ENCODE measurements at regions not wholly inside any gene's neighbourhood (a gene's known extent, or its start where the extent isn't known, plus 50 kb on each side); places are given as distances from the start of the nearest gene placed in this dataset.

DNA sequence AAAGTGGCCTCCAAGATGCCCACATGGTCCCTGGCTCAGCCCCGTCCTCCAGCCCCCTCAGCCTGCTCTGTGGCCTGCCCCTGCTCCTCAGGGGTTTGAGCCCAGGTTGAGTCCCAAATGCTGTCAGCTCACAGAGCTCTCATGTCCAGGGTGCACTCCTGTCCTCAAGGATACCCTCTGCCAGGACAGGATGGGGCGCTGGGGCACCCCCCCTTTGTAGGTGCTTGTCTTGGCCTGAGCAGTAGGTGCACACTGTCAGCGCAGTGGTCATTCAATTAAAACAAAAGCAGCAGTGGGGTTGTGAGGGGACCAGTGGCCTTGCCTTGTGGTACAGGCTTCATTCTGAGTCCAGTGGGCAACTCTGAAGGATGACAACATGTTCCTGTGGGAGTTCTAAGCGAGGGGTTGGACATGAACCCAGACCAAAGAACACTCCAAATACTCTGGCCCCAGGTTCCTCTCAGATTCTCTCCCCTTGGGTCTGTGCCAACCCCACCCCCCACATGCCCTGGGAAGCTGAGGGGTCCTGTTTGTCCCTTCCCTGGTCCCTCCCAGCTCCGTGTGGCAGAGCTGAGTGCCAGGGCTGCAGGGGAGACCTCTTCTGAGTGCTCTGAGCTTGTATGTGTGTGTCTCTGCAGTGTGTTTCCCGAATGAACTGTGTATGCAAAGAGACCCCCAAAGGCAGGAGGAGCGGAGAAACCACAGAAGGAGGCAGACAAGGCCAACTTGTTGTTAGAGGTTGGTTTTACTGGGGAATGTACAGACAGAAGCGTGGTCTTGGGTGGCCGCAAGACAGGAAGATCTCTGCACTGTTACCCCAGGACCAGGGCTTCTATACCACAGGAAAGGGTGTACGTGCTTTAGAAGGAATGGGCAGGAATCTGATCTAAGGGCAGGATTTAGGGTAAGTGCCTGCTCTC lies 155.6 kb upstream of the HS6ST1 start:
- DNase-seq = no peak

DNA sequence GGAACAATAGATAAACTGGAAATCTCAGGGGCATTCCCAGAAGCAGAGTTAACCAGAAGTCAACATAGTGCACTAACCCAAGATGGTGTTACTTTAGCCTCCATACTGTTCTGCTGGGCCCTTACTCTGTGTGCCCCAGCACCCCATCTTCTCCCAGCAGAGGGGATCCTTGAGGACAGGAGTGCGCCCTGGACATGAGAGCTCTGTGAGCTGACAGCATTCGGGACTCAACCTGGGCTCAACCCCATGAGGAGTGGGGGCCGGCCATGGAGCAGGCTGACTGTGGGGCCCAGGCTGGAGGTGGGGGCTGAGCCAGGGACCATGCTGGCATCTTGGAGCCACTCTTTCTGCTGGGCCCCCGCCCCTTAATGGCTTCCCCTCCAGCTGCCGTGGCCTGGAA lies 156.3 kb upstream of the HS6ST1 start:
- DNase-seq = no peak

DNA sequence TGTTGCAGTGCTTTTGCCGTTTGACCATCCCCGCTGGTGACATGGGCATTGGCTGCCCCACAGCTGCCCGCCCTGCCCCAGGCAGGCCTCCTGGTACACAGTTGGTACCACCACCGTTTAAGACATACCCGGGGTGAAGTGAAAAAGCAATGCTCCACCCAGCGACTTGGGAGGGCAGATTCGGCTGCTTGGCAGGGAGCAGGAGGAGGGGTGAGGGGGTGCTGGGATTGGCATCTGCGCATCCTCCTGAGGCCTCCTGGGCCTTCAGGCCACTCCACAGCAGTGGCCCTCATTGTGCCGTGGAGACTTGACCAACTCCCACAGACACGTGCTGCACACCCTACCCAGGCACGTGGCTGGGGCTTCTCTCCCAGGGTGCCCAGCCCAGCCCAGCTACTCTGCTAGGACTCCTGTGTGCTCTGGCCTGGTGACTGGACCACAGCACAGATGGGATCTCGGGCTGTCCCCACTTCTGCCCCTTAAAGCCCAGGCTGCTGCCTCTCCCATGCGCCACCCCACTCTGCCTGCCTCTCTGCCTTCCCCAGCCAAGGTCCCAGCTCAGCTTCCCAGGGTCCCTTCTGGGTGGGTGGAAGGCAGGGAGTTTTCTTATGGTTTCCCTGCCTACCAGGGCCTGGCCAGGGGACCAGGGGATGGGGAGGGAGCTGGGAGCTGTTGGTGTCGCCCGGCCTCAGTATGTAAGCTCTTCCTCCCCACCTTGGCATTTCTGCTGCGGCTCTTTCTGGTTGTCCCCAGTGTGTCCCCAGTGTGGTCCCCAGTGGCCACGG lies 157.0 kb upstream of the HS6ST1 start:
- DNase-seq = no peak

DNA sequence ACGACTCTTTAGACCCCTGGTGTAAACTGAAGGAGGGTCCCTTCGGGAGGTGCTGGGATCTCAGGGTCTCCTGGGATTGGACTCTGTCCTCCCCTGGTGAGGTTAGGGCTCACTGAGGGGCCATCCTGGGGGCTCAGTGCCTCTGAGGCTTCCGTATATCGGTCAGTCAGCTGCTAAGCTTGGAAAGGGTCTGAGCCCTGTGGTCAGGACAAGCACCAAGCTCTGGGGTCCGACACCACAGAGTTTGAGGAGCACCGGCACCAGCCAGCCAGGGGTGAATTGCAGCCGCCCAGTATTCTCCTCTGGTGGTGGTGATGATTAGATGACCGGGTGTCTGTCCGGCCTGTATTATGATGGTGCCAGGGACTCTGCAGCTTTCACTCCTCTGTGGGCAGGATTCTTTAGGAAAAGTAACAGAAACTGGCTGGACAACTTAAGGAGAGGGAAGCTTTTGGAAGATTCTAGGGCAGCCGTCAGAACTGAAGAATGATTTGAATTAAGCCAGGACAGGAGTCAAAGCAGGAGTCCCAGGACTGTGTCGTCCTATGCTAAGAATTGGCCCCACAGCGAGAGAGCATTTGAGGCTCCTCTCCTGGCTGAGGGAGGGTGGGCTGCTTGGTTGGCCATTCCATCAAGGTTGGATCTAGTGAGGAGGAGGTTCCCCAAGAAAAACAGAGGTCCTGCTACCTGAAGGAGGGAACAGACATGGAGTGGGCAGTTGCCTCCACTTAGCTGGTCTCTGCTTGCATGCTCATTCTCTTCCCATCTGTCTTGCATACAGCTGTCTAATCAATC lies 158.6 kb upstream of the HS6ST1 start:
- no peak for DNase-seq

DNA sequence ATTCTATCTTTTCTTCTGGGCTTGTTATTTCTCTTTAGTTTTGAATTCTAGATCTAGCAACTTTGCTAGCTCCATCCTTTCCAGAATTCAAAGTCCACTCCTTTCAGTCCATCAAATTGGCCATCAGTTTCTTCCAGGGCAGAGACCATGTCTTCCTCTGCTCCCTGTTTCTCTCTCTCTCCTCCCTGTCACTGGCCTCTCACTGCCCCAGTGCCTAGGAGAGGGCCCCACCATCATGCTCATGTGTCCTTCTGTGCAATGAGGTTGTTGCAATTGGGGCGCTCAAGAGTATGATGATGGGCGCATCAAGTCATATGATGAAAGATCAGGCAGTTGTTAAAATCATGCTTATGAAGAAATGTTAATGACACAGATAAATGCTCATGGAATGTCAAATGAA lies 159.2 kb upstream of the HS6ST1 start:
- no peak for DNase-seq

DNA sequence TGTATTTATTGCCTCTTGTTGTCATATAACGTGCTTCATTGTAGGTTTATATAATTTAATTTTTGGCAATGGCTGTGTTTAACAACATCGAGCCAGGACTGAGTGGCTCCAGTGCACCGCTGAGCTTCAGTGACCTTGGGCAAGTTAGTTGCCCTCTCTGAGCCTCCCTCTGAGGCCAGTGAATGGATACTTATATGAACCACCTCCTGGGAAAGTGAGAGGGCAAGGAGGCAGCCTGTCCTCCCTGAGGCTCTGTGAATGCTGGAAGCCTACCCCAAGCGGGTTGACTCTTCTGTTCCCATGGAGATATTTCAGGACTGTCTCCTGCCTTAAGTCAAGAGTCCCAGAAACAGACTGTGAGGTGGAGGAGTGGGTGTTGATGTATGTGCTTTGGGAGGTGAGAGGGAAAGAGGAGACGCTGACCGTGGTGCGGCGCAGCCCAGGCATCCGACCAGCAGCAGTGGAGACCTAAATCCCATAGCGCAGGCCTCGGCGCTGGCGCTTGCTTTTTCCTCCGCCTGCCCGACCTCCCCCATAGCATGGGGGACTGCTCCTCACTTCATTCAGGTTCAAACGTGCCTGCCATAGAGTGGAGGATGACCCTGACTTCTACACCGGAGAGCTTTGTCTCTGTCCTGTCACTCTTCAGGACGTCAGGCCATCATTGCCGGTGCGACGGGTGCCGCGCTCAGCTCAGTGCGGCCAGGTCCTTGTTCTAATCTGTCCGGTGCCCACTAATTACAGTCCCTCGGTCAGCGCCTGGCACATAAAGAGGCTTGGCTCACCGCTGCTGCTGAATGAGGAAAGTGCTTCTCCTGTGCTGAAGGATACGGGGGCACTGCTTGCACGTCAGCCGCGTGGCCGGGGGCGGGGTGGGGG lies 167.3 kb upstream of the HS6ST1 start:
- DNase-seq = no peak

DNA sequence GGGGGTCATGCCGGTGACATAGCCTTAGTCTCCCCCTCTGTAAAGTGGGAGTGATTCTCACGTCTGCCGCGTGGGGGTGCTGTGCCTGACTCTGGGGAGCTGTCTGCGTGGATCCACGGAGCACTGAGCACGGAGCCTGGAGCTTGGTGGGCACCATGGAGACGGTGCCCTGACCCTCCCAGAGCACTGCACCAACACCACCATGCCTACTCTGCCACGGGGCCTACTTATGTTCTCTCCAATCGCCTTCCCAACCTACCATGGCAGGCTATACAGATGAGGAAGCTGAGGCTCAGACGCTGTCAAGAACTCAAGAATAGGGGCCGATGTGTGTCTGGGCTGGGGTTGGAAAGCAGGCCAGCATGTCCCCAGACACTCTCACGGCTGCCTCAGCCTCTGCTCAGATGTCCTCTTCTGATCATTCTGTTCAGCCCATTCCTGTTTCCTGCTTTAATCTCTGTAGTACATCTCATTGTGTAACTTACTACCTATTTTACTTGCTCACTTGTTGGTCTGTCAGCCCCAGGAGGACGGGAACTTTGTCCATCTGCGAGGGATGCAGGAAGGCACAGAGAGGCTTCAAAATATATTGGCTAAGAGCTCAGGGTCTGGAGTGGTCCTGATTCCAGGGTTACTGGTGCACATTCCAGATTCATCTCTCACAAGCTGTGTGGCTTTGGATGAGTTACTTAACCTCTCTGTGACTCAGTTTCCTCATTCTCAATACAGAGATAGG lies 168.1 kb upstream of the HS6ST1 start:
- DNase-seq = no peak

DNA sequence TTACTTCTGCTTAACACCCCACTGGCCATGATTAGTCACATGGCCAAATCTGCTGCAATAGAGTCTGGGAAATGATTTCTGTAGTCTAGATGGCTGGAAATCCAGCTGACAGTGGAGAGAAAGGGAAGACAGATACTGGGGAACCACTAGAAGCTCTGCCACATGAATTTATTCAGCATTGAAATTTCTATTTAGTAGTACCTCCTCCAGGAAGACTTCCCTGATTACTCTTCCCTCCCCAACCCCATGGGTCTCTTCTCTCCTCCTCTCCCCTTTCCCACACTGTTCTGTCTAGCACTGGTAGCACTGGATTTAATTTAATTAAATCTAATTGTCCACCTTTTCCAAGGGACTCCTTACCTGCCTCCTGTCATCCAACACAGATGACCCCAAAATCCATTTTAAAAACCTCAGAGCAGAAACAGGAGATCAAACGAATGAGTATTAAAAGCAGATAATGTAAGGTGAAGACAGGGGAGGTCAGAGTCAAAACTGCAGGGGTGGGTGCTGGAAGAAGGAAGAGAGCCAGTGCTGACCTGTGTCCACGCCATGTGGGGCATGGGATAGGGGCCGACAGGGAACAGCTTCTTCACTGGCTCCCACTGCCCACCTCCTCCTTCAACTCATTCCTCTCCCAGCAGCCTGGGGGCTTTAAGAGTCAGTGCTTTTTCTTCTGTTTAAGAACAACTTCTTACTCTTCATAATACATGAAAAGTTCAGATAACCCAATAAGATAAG lies 169.2 kb upstream of the HS6ST1 start:
- no peak for DNase-seq

DNA sequence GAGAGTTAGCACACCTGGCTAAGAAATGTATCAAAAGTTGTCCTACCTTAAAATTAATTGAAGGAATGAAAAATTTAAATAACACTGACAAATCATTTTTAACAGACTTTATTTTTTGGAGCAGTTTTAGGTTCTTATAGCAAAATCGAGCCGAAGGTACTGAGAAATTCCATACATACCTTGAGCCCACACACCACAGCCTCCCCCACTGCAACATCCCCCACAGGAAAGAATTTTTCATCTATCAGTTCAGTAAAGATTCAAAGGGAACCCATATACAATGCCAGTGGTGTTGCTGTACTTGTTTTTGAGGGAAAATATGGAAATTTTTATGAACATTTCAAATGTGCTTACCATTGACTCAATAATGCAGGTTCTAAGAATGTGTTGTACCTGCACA lies 169.8 kb upstream of the HS6ST1 start:
- no peak for DNase-seq

DNA sequence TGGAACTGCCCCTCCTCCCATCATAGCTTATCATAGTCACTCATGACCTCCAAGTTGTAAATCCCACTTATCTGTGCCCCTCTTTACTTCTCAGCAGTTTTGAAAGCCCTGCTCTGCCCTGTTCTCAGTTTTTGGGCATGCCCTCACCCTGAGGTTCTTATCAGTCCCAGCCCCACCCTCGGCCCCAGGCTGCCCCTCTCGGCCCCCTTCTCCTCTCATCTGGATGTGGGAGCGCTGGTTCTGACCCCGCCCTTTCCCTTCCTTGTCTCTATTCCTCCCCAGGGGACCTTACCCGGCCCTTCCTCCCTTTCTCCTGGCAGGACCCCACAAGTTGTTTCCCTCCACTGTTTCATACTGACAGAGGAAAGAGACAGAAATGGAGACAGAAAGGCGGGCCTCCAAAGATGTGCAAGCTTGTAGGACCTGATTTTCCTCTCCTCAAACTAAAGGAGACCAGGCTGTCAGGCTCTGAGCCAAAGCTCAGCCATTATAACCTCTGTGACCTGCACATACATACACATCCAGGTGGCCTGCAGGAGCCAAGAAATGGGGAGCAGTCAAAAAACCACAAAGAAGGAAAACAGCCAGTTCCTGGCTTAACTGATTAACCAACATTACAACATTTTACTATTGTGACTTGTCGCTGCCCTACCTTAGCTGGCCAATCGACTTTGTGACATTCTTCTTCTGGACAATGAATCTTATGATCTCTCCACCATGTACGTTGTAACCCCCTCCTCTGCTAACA lies 171.0 kb upstream of the HS6ST1 start:
- DNase-seq = no peak

DNA sequence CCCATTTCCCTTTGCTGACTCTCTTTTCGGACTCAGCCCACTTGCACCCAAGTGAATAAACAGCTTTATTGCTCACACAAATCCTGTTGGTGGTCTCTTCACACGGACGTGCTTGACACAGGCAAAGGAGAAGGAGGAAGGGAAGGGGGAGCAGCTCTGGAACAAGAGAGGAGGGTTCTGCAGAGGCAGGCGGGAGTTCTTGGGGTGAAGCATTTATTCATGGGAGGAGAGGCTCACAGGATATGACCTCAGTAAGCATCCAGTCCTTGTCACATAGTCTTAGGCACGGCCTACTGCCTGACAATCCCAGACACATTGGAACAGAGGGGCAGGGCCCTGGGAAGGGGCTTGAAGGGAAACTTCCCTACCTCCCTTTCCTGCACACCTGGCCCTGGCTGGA lies 171.7 kb upstream of the HS6ST1 start:
- DNase-seq = no peak

DNA sequence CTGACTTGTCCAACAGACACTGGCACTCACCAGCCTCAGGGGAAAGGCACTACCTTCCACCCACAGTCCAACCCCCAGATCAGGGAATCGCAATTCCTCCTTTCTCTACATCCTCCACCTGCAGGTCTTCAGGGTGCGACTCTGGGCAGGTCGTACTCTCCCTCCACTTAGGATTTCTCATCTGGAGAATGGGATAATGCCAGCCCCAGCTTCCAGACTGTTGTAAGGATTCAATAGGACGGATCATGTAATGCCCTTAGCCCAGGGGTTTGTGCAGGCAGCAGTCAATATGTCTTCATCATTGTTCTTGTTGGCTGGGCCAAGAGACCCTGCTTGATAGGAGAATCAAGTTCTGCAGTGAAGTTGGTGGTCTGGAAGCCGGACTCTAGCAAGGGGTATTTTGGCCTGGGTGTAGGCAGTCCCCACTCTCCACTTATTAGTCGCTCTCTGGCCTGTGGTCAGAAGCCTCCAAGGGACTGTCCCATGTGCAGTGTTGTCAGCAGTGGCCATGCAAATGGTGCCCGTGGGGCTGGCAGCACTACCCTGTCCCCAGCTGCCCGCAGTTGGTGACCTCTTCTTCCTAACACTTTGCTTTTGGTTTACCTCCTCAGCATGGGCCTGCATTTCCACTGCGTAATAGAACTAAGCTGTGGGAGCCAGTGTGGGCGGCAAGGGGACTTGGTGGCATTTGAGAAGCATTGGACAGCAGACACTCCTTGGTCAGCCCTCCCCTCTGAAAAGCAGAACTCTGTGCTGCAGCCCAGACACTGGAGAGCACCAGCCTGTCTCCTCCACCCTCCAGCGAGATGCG lies 172.4 kb upstream of the HS6ST1 start:
- DNase-seq = no peak

DNA sequence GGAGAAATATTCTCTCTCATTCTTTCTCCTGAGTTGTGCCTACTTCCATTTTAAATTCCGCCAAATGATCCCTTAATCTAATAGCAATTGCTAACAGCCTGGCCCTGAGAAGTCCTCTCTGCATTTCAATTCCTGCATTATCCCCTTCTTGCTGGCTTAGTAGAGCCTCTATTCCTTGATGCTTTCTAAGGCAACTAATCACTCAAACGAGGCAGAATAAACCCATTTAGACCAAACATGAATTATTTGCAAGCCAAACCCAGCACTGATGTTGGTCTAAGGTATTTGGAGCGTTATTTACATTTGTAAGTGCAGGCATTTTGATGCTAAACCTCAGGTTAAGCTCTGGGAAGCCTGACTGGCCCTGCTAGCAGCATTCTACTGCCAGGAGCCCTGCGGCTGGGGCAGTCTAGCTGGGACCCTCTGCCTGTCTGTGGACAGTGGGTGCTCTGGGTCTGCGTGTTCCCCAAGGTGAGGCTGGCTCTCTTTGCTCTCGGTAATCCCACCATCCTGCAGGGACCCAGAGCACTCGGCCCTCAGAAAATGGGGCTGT lies 173.1 kb upstream of the HS6ST1 start:
- no peak for DNase-seq

DNA sequence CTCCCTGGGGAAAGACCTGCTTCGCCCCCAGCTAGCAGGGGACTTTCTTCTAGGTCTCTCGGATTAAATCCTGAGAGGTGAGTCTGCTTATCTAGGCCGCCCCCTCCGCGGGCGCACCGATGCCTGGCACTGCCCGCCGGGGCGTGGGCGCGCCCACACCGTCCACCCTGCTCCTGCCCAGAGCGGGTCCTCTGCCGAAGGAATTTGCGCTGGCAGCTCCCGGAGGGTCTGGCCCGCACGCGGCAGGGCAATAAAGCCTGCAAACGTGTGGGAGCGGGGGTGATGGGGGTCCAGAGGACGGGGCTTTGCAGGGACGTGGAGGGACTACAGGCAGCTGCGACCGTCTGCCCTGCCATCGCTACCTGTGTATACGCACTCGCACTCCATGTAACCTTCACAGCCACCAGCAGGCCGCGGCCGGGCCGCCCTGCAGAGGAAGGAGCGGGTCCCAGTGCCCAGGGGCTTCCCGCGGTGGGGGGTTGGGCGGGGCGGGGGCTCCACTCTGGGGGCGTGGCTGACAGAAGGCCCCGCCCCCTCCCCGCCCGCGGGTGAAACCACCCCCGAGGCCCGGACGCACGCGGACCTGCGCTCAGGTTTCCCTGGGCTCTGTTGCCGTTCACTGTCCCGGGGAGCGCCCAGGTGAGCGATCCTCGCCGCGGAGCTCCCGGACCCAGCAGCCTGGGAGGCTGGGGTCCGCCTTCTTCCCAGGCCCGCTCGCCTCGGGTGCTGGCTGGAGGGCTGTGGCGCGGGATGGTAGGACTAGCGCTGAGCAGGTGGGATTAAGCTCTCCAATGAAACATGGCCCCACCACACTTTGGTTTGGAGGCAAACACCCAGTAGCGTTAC lies 174.5 kb upstream of the HS6ST1 start:
- no peak for DNase-seq

DNA sequence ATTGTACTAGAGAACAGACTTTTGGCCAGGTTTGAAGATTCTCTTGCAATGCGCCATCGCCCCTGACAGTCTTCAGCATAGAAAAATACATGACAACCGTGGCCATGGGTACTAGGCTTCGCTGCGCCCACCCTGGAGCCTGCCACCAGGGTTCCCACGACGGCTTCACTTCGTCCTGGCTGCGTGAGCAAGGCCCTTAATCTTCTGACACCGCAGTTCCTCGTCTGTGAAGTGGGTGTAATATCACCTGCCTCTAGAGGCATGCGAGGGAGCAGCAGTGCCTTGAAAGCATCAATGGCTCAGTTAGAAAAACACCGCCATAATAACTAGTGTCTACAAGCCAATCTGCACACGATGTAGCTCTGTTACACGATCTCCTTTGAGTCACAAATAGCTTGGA lies 175.2 kb upstream of the HS6ST1 start:
- DNase-seq = no peak

DNA sequence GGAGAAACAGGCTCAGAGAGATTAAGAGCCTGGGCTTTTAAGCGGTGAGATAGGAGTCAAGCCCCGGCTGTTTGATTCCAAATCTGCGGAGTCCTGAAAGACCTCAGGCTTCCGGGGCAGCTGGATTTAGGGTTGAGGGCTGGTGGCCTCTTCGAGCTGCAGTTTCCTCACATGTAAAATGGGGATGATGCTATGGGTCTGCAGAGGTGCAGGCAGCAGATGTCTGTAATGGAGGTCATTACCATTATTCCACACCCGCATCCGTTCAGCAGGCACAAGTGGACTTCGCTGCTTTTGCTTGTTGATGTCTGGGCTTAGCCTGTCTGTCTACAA lies 175.6 kb upstream of the HS6ST1 start:
- no peak for DNase-seq

DNA sequence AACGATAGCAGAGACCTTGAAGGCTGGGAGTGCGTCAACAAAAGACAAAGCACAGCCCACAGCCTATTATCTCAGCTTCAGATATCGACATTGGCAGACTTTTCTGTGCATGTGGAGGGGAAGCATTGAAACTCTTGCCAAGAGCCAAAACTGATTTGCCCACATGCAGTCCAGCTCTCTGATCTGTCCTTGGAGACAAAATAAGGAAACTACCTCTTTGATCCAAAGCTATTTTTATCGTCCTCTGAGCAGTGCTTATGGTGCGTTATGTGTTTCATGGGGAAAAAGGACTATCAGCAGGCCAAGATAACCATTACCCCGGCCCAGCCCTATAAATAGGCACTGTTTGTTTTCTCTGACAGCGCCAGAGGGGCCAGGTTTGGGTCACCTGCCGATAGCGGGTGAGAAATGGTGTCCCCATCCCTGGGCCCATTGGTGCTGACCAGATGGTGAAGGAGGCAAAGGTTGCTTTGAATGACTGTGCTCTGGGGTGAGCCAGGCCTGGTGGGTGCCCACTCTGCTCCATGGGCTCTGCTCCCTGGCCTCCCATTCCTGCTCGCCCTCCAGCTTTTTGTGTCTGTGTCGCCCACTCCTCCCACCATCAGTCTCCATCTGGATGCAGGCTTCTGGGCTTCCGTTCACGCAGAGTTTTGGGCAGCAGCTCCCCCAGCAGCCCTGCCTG lies 176.1 kb upstream of the HS6ST1 start:
- DNase-seq = no peak

All from activated CD4-positive, CD25-positive, alpha-beta regulatory T cell treated with anti-CD3 and anti-CD28 coated beads, Interleukin-2, amount 50 U/mL, for 72 hours (primary cell).